A549 (cell line): ENCODE measurements at regions not wholly inside any gene's neighbourhood (a gene's known extent, or its start where the extent isn't known, plus 50 kb on each side); places are given as distances from the start of the nearest gene placed in this dataset.

Experiments
- ATAC-seq, 2 experiments: fragments of 200-7000 bp in 1 of 2; fragments of >200 bp in 1 of 2; cut with Nextera tagmentation in 1 of 2; cut with Tn5 transposase in 1 of 2; 3 replicates each; pipeline versions ENCODE4 v1.8.0 to v1.9.1; 2018 to 2020; ENCODE audit warnings: mild to moderate bottlenecking in 1 of 2, moderate library complexity in 1 of 2
- CTCF ChIA-PET: fragments of 300-600 bp; sonication (Branson Sonifier 250); formaldehyde crosslinking; extraction: SDS; loops from one replicate; lab custom pipeline; 2021; ENCODE audit warnings: antibody characterized with exemption, inconsistent platforms; lab: Yijun Ruan, JAX
- POLR2A ChIA-PET: fragments of 350-600 bp; formaldehyde crosslinking; extraction: SDS; loops from one replicate; lab custom pipeline; 2021; ENCODE audit warnings: antibody characterized with exemption, inconsistent platforms; lab: Yijun Ruan, JAX
- DNase-seq, 2 experiments: peaks; one replicate each; pipeline versions ENCODE4 v3.0.0 to v3.0.0-alpha.2; 2011 to 2016; ENCODE audit warnings: low read depth in 1 of 2, low spot score in 1 of 2
- FAIRE-seq: peaks from 2 replicates; lab custom pipeline; 2011; peaks lifted over from hg19 to GRCh38; lab: Jason Lieb, UNC
- H3K27ac ChIP-seq, 2 experiments: fragments of >200 bp; sonication (Bioruptor Twin); formaldehyde crosslinking; 3 replicates each; pipeline ENCODE4 v1.5.1; 2016 to 2017
- H3K4me1 ChIP-seq: fragments of >200 bp; sonication (Bioruptor Twin); formaldehyde crosslinking; 3 replicates; pipeline ENCODE4 v1.6.1; 2016
- H3K4me2 ChIP-seq: fragments of >200 bp; sonication (Bioruptor Twin); formaldehyde crosslinking; 3 replicates; pipeline ENCODE4 v1.6.1; 2016
- H3K4me3 ChIP-seq: fragments of >200 bp; sonication (Bioruptor Twin); formaldehyde crosslinking; 3 replicates; pipeline ENCODE4 v1.5.1; 2016
- H3K9me3 ChIP-seq: fragments of >200 bp; sonication (Bioruptor Twin); formaldehyde crosslinking; 3 replicates; pipeline ENCODE4 v1.6.1; 2016
- BHLHE40 ChIP-seq: IDR thresholded peaks from 2 replicates; pipeline ENCODE4 v1.6.1; 2012; ENCODE audit warnings: low read depth, low read length, inconsistent platforms
- CBX2 ChIP-seq: fragments of 200-600 bp; sonication (generic); IDR thresholded peaks from 2 replicates; pipeline ENCODE4 v1.6.1; 2016; ENCODE audit warnings: low read depth, mild to moderate bottlenecking, borderline replicate concordance
- CEBPB ChIP-seq, 2 experiments: fragments of >200 bp in 1 of 2; sonication (Bioruptor Twin) in 1 of 2; formaldehyde crosslinking in 1 of 2; IDR thresholded peaks; 2 replicates each; pipeline ENCODE4 v1.6.1; 2012 to 2016
- ESRRA ChIP-seq: fragments of 150-350 bp; IDR thresholded peaks from 2 replicates; pipeline ENCODE4 v1.6.1; 2014; ENCODE audit warnings: mild to moderate bottlenecking, low read length, borderline replicate concordance
- FOSL2 ChIP-seq, 2 experiments: fragments of 450-650 bp in 1 of 2; fragments of >200 bp in 1 of 2; sonication (Bioruptor Twin) in 1 of 2; formaldehyde crosslinking; IDR thresholded peaks; 2 replicates each; pipeline versions ENCODE4 v1.5.0 to v1.6.1; 2016 to 2020; ENCODE audit warnings: mild to moderate bottlenecking in 1 of 2, moderate library complexity in 1 of 2
- GATA3 ChIP-seq: IDR thresholded peaks from 2 replicates; pipeline ENCODE4 v1.6.1; 2012; ENCODE audit warnings: borderline replicate concordance
- HDAC2 ChIP-seq: fragments of 200-600 bp; sonication (generic); IDR thresholded peaks from 2 replicates; pipeline ENCODE4 v1.6.1; 2016
- HEYL ChIP-seq: fragments of 250-450 bp; sonication (Bioruptor Pico); IDR thresholded peaks from 2 replicates; pipeline ENCODE4 v1.8.0; 2021; ENCODE audit warnings: mild to moderate bottlenecking, moderate library complexity
- KDM5A ChIP-seq: fragments of 200-600 bp; sonication (generic); IDR thresholded peaks from 2 replicates; pipeline ENCODE4 v1.6.1; 2016; ENCODE audit warnings: antibody characterized with exemption, mild to moderate bottlenecking
- MAFK ChIP-seq: fragments of 450-650 bp; IDR thresholded peaks from 2 replicates; pipeline ENCODE4 v1.6.1; 2014; ENCODE audit not compliant: partially characterized antibody
- MAZ ChIP-seq: fragments of 150-350 bp; IDR thresholded peaks from 2 replicates; pipeline ENCODE4 v1.6.1; 2014; ENCODE audit warnings: antibody characterized with exemption, low read depth, low read length, borderline replicate concordance
- NR3C1 ChIP-seq: fragments of >200 bp; sonication (Bioruptor Twin); formaldehyde crosslinking; IDR thresholded peaks from 3 replicates; pipeline ENCODE4 v1.6.1; 2017
- POLR2A ChIP-seq: IDR thresholded peaks from 2 replicates; pipeline ENCODE4 v1.6.1; 2012; ENCODE audit warnings: mild to moderate bottlenecking, low read length
- POLR2AphosphoS2 ChIP-seq: conservative IDR thresholded peaks from 2 replicates; pipeline ENCODE4 v1.6.1; 2012; ENCODE audit warnings: low read length, improper control_type of control experiment, inconsistent platforms
- RAD21 ChIP-seq, 2 experiments: fragments of >200 bp in 1 of 2; sonication (Bioruptor Twin) in 1 of 2; formaldehyde crosslinking in 1 of 2; IDR thresholded peaks in 1 of 2; conservative IDR thresholded peaks in 1 of 2; 2 replicates in 1 of 2; 3 replicates in 1 of 2; pipeline ENCODE4 v1.6.1; 2012 to 2018; ENCODE audit warnings: inconsistent platforms in 1 of 2
- RARB ChIP-seq: fragments of 250-450 bp; sonication (Bioruptor Pico); IDR thresholded peaks from 2 replicates; pipeline ENCODE4 v1.8.0; 2021; ENCODE audit warnings: mild to moderate bottlenecking, moderate library complexity
- RFX5 ChIP-seq: fragments of 450-650 bp; IDR thresholded peaks from 2 replicates; pipeline ENCODE4 v1.7.1; 2014; ENCODE audit warnings: antibody characterized with exemption, mild to moderate bottlenecking, moderate library complexity
- SMC3 ChIP-seq: fragments of >200 bp; sonication (Bioruptor Twin); formaldehyde crosslinking; IDR thresholded peaks from 3 replicates; pipeline ENCODE4 v1.6.1; 2018; ENCODE audit warnings: inconsistent platforms
- ZC3H11A ChIP-seq: fragments of 450-650 bp; IDR thresholded peaks from 2 replicates; pipeline ENCODE4 v1.6.1; 2014; ENCODE audit warnings: antibody characterized with exemption, mild to moderate bottlenecking
- ZFP36 ChIP-seq: fragments of 450-650 bp; IDR thresholded peaks from 2 replicates; pipeline ENCODE4 v1.6.1; 2014; ENCODE audit warnings: borderline replicate concordance; ENCODE audit not compliant: partially characterized antibody
- WGBS: methylation state at CpG from one replicate; pipeline ENCODE4 v1.1.6; 2017; ENCODE audit errors: missing lambda C conversion rate; 5-methylcytosine and 5-hydroxymethylcytosine counted together
- TF ChIP-seq, protein P1 (sequence below): fragments of 250-450 bp; sonication (Bioruptor Pico); IDR thresholded peaks from 2 replicates; pipeline ENCODE4 v1.5.0; 2021; ENCODE audit warnings: mild to moderate bottlenecking, moderate library complexity, borderline replicate concordance
- TF ChIP-seq, protein P2 (sequence below): IDR thresholded peaks from 2 replicates; pipeline ENCODE4 v1.6.1; 2012; ENCODE audit warnings: low read depth, borderline replicate concordance
- TF ChIP-seq, protein P3 (sequence below): IDR thresholded peaks from 2 replicates; pipeline ENCODE4 v1.6.1; 2012
- TF ChIP-seq, protein P4 (sequence below): fragments of >200 bp; sonication (Bioruptor Twin); formaldehyde crosslinking; IDR thresholded peaks from 2 replicates; pipeline ENCODE4 v1.6.1; 2016

DNA sequence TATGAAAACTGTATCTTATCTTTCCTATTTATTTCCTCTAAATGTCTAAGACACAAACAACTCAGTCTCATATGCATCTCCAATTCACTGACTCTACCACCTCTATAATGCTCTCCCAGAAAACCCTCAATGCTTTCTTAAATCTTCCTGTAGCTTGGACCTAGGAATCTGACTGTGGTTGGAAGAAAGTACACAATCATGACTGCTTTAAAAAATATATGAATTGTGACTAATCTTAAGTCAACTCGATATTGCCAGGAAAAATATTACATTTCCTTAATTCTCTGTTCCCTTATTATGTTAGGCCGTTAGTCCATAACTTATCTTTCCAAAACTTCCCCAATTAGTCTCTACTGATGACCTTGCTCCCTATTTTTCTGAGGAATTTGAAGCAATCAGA lies 87.0 kb downstream of the SPCS3 start:
- Histone ChIP-seq H3K4me1 (peaks cover 1% of the 10 kb centered on the region; the same call in 2 of the 3 replicates), H3K4me2 (no peak overlapping the region), H3K9me3 (no peaks in the 10 kb centered on the region; the same call in 2 of the 3 replicates), H3K27ac (no peak overlapping the region)
- CTCF ChIA-PET, result no interaction called here
- 51% methylated on average over 2 of the region's 2 CpGs for WGBS
- no peak for ATAC-seq
- no peak for TF ChIP-seq CEBPB (IDR thresholded peaks at IDR 0.05)
- no peak for TF ChIP-seq BHLHE40
- TF ChIP-seq POLR2AphosphoS2, result no peak
- TF ChIP-seq NR3C1, result no peak
- TF ChIP-seq RFX5, result no peak
- no peak for TF ChIP-seq KDM5A
- TF ChIP-seq POLR2A, result no peak
- no peak for TF ChIP-seq HEYL
- TF ChIP-seq CBX2, result no peak
- TF ChIP-seq, protein P1, sequence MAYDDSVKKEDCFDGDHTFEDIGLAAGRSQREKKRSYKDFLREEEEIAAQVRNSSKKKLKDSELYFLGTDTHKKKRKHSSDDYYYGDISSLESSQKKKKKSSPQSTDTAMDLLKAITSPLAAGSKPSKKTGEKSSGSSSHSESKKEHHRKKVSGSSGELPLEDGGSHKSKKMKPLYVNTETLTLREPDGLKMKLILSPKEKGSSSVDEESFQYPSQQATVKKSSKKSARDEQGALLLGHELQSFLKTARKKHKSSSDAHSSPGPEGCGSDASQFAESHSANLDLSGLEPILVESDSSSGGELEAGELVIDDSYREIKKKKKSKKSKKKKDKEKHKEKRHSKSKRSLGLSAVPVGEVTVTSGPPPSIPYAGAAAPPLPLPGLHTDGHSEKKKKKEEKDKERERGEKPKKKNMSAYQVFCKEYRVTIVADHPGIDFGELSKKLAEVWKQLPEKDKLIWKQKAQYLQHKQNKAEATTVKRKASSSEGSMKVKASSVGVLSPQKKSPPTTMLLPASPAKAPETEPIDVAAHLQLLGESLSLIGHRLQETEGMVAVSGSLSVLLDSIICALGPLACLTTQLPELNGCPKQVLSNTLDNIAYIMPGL (CRISPR knock-in tag), result no peak
- TF ChIP-seq RARB (CRISPR knock-in tag), result no peak
- no peak for TF ChIP-seq FOSL2 (IDR thresholded peaks at IDR 0.05)
- no peak for TF ChIP-seq FOSL2 (CRISPR knock-in tag; IDR thresholded peaks at IDR 0.05)
- TF ChIP-seq MAFK, result no peak
- TF ChIP-seq, protein P2, sequence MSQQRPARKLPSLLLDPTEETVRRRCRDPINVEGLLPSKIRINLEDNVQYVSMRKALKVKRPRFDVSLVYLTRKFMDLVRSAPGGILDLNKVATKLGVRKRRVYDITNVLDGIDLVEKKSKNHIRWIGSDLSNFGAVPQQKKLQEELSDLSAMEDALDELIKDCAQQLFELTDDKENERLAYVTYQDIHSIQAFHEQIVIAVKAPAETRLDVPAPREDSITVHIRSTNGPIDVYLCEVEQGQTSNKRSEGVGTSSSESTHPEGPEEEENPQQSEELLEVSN, result no peak
- TF ChIP-seq ZFP36, result no peak
- TF ChIP-seq ZC3H11A, result no peak
- TF ChIP-seq, all 56 proteins: peak for 0
- no peak for DNase-seq
- H3K4me3 ChIP-seq, result no peak overlapping the region
- FAIRE-seq, result no peak
- POLR2A ChIA-PET, result no interaction called here

DNA sequence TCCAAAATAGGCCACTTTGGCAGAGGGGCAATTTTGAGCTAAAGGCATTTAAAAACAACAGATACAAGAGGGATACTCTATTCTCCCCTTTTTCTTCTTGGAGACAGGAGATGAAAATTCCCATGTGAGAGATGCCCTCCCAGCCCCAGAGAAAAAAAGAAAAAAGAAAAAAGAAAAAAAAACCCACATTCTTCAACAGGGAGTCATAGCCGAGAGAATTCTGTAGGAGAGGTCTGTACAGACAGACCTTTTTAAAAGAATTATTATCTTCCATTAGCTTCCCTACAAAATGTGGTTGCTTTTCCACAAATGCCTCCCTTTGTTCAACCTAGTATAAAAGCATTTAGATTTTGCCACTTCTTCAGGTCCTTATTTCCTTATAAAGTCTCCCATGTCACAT lies 89.9 kb downstream of the SPCS3 start:
- Histone ChIP-seq H3K27ac (no peak overlapping the region), H3K4me1 (no peaks in the 10 kb centered on the region), H3K4me3 (no peak overlapping the region), H3K9me3 (no peaks in the 10 kb centered on the region), H3K4me2 (no peak overlapping the region)
- ATAC-seq (no peak), DNase-seq (no peak), FAIRE-seq (no peak)
- WGBS, result 83% methylated on average over 1 of the region's 1 CpG
- TF ChIP-seq GATA3, result no peak
- TF ChIP-seq SMC3, result no peak
- TF ChIP-seq ESRRA, result no peak
- TF ChIP-seq RAD21 (conservative IDR thresholded peaks at IDR 0.05 in 1 of 2, IDR thresholded peaks at IDR 0.05 in 1 of 2), result no peak
- TF ChIP-seq, protein P3, sequence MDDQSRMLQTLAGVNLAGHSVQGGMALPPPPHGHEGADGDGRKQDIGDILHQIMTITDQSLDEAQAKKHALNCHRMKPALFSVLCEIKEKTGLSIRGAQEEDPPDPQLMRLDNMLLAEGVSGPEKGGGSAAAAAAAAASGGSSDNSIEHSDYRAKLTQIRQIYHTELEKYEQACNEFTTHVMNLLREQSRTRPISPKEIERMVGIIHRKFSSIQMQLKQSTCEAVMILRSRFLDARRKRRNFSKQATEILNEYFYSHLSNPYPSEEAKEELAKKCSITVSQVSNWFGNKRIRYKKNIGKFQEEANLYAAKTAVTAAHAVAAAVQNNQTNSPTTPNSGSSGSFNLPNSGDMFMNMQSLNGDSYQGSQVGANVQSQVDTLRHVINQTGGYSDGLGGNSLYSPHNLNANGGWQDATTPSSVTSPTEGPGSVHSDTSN, result no peak
- no peak for TF ChIP-seq POLR2AphosphoS2
- TF ChIP-seq, protein P4, sequence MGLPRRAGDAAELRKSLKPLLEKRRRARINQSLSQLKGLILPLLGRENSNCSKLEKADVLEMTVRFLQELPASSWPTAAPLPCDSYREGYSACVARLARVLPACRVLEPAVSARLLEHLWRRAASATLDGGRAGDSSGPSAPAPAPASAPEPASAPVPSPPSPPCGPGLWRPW, result no peak
- no peak for TF ChIP-seq HDAC2
- no peak for TF ChIP-seq MAZ
- ChIA-PET CTCF (interaction anchor here (1.2 kb wide), 1 partner anchor 31 kb away, joined by 3 read pairs; no protein-coding TSS in a partner anchor), POLR2A (no interaction called here)
